GOT3 (cell line): ENCODE measurements at regions not wholly inside any gene's neighbourhood (a gene's known extent, or its start where the extent isn't known, plus 50 kb on each side); places are given as distances from the start of the nearest gene placed in this dataset.

ENCODE experiments used
- DNase-seq: peaks from one replicate; lab custom pipeline; 2025; ENCODE audit warnings: mixed read lengths; lab: John Stamatoyannopoulos, UW

DNA sequence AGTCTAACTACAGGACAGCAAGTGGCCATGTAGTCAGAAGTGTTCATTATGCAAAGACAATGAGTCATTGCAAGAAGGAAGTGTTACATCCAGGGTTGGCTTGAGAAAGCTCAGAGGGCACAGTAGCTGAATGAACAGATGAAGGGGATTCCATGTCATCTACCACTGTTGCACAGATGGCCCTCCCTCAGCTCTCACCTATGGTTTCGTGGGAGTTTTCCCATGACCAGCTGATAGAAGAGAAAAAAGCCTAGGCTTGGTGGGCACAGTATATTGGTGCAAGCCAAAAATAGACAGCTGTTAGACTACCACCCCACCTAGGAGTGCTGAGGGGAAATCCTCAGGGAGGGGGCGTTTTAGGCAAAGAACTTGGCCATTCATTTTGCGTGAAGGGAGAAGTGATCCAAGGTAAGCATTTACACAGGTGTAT, 217.0 kb downstream of the DMRT2 start:
- DNase-seq = no peak

DNA sequence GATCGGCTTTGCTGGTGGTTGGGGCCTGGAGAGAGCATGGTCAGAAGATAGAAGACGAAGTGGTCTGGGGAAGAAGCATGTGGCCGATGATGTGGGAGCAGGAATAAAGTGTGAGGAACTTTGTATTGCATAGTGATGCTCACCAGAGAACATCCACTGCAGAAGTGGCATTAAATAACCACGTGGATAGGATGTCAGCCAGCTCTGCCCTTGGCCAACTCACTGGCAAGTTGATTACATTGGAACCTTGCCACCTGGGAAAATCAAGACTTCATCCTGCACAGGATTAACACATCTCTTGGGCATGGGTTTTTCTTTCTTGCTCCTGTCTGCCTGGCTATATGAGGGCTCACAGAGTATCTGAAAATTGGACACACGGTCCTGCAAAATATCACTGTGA, 217.4 kb downstream of the DMRT2 start:
- DNase-seq = no peak

DNA sequence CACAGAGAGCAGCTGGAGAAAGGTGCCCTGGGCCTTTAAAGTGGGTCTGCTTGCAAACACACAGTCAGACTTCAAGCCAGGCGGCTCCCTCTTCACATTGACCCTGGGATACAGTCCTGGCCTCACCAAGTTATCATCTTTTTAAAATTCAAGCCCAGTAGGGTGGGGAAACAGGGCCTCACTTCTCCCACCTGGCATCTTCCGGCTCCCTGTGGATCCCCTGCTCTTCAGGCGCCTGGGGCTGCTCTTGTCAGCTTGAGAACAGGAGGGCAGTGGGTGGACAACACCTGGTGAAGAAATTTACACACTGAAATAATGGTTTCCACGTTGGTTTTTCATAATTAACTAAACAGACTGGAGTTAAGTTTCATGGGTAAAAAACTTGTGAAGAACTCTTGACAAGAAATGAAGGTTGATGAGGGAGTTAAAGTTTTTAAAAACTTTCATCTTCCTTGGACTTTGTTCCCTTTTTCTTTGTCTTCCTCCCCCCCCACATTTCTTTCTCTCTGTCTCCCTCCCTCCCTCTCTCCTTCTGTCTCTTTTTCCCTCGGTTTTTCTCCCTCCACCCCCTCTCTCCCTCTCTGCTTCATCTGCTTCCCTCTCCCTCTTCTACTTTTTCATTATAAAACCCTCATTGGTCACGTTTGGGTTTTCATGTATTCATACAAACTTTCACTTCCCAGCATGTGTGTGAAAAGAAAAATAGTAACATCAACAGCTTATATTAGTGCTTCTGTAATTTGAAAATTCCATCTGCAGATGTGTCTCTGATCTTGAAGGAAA, 219.6 kb downstream of the DMRT2 start:
- DNase-seq = no peak

DNA sequence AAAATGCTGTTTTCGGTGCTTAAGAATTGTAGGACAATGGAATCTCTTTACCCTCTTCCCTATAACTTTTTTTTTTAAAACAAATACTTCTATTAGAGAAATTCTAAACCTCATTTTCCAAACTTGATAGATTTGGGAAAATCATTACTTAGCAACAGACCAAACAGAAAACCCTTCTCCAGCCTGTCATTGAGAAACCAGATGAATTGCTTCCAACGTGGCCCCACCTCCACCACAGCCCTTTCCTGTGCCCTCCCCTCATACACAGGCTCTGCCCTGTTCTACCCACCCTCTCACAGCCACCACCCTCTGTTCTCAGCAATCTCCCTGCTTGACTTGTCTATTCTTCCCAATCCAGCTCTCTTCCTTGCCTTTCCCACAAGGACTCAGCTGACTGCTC, 221.2 kb downstream of the DMRT2 start:
- no peak for DNase-seq

DNA sequence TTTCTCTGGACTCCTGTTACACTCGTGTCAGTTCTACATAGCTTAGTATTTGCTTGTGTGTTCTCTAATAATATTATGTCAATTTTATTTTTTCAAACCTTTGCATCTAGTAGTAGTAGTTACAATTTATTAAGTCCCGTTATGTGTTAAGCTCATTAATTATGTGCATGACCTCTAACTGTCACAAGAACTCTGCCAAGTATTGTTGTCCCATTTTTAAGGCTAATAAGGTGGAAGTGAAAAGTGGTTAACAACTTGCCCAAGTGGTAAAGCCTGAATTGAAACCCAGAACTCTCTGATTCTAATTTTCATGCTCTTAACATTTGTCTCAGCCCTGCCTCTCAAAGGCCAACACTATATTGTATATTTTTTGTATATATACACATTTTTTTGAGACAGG, 221.6 kb downstream of the DMRT2 start:
- no peak for DNase-seq

DNA sequence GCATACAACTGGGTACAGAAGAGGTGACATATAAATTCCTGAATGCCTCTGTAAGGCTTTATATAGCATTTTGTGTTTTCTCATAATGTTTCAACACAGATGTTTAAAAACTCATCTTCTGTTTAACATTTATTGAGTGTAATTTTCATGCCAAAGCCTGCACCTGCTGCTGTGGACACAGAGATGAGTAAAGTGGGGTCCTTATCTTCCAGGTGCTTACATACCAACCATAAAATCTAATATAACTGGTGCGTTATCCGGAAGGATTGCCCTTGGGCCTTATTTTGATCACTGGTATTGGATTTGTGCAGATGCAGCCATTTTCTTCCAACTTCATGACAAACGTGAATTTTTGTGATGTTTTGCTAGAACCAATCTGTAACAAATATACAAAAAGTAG, 222.3 kb downstream of the DMRT2 start:
- no peak for DNase-seq

DNA sequence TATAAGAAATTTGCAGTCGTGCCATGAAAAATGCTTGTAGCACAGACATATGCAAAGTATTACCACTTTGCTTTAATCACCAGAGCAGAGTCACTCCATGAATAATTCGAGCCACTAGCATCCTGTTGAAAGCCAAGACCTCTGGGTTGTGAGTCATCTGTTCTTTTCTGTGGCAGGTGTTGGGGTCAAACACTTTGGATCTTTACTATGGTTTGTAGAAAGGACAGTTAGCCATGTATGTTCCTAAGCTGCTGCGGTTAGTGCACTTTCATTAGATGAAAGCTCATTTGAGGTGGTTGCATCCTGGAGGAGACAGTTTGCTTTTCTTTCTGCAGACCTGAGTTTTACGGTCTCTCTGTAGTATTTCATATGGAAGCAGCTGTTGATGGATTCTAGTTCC, 223.7 kb downstream of the DMRT2 start:
- DNase-seq = no peak

DNA sequence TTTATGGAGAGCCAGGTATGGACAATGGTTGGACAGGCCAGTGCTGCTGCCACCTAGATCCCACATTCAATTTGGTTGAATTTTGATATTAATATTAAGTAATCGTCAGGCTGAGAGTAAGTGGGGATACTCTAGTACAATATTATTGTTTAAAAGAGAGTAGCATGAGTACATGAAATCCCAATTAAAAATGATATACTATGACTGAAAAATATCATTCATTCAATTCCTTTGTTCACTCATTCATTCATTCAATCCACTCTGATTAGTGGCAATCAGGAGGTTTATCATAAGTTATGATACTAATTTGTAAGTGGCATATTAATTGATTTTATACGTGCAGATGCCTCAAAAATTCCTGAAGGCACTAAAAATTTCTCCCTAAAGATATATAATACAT, 224.2 kb downstream of the DMRT2 start:
- DNase-seq = no peak

DNA sequence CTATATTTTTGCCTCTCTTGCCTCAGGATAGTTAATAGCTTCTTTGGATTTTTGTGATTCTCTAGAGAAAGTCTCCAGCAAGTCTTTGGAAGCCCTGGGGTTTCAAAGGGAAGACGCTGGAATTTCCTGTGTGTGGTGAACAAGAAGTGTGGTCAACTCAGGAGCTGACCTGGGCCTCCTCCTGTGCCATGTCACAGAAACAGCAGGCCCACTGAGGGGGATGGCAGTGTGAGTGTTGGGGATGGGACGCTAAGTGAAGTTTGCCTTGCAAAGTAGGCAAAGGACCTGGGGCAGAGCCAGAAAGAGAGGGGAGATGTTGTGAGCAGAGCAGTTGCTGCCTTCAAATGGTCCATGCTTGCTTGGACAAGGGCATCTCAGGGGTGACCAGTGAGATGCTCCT, 226.3 kb downstream of the DMRT2 start:
- no peak for DNase-seq

DNA sequence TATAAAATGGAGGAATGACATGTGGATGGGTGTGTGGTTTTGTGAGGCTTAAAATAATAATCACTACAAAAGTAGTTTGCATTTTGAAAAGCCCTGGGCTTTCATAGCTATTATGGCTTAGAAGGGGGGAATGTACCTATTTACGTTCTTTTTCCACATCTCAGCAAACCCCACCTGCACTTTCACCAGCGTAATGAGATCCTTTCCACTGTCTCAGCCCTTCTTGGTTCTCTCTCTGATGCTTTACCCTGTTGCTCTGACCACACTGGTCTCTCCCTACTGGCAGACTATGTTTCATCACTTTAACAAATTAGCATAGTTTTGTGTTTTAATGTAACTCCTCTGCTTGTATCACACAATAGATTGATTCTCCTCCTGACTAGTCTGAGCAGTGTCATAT, 234.6 kb downstream of the DMRT2 start:
- no peak for DNase-seq

DNA sequence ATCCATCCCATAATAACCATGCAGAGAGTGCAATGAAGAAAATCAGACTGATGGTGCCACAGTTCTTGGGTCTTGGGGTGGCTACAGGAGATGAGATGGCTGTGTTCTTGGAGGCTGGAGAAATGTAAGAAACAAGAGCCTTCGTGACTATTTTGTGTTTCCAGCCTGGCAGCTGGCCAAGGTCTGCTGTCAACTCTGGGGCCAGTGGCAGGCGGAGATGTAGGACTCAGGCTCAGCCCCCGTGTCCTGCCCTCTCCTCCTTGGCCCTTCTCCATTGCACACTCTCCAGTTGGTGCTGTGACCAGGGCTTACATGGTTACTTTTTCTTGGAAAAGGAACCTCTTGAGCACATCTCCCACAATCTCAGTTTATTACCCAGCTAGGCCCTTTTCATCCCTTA, 235.4 kb downstream of the DMRT2 start:
- no peak for DNase-seq

DNA sequence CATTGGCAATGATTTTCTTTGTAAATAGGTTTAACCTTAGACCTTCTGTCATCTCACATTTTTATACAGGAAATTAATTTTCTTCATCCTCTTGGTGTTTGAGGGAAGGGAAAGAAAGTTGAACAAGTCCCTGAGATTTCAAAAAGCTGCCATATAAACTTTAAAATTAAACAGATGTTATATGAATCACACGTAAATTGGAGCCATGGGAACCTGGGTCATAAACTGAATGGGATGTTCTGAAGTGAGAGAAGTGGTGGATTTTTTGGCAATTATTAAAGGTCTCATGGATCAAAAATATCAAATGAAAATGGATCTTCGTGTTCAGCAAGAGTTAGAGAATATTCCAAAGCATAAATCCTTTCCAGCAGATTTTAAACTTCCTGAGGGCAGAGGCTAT, 242.2 kb downstream of the DMRT2 start:
- no peak for DNase-seq

DNA sequence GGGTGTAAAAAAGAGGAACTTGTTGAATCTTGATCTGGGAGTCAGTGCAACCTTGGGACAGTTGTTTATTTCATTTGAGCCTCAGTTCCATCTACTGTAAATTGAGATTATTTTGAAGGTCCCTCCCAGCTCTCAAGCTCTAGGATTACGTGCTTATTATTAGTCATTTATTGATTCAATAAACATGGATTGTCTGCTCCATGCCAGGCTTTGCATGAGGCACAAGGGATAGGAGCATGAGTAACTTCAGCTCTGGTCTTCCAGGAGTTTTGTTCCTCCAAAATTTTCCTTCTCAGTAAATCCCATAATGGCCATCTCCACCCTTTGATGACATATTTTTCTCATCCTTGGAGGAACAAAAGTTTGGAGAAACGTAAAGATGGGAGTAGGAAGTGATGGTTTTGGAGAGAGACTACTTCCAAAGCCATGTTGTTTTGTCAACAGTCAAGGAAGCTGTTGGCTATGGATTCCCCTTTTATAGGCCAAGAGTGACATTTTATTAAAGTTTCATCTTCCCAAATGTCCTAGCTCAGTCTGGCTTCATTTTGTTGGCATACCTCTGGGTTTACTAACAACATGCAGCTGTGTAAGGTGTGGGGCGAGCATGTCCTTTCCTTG, 244.6 kb downstream of the DMRT2 start:
- no peak for DNase-seq

DNA sequence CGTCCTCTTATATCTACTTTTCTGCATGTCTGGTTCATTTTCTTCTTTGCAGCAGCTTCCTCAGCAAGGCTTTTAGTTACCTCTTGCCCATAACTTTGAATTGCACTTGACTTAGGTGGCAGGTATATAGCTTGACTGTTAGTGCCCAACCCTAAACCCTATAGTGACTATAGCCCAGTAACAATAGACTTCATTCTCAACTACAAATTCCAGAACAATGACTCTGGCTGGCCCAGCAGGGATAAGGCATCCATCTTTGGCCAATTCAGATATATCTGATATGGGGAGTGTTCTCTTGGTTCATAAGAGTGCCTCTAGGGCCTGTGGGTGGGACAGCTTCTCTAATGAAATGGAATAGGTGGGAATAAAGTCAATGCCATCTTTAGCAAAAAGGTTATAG, 246.2 kb downstream of the DMRT2 start:
- no peak for DNase-seq

DNA sequence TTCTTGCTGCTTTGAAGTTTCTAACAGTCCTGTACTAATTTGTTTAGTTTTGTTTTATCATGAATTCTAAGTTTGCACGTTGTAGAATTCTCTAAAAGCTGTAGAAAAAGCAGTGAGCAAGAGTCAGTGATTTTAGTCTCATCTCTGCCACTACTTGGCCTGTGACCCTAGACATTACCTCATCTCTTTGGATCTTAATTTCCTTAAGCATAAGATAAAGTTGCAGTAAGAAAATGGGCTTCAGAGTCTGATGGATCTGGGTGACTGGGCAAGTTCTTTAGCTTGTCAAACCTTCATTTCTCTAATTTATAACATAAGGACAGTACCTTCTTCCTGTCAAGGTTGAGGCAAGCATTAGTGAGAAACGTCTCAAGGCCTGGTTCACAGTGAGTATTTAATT, 247.9 kb downstream of the DMRT2 start:
- DNase-seq = no peak

DNA sequence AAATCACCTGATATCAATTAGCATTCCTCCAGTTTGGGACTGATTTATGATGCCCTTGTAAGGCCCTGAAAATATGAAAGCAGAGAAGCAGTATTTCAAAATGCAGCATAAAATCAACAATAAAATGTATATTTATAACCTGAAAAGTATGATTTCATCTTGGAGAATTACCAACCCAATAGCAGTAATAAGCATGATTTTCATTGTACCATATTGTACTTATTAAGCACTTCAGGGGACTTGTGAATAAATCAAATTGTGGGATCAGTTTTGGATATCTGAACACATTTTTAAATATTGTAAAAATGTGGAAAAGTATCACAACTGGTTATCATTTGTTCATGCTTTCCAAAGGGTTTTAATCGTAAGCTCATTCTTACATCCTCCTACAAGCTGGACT, 250.8 kb downstream of the DMRT2 start:
- DNase-seq = no peak

DNA sequence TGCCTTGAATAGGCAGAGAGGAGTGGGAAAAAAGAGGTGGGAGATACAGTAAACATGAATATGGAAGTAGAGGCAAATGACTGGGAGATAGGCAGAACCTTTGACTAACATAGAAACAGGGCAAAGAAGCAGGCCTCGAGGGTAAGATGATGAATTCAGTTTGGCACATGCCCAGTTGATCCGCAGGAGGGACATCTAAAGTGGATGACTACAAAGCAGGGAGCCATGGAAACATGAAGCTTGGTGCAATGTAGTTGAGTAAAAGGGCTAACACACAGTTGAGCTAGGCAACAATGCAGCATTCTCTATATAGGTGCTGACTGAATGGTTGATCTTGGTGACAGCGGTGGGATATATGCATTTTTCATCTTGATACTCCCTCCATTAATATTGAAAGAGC, 253.8 kb downstream of the DMRT2 start:
- DNase-seq = no peak

DNA sequence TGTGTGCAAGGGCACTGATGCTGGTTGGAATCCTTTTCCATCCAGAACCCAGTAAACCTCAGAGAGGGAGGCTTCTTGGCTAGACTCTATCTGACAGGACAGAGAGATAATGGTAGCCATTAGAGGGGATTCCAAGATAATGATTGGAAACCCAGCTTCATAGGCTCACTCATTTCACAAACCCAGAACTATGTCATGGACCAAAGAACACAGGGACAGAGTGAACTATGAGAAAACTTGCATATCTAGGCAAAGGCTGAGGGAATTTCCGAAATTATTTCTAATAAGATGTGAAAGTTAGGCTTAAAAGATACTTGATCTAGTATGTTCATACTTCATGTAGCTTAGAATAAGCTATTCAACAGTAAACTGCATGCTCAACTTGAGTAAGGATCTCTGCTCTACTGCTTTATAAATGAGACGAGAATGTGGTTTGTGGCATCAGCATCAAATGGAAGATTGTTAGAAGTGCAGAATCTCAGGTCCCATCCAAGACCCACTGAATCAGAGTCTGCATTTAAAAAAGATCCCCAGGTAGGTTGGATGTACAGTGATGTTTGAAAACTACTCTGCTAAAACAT, 261.4 kb downstream of the DMRT2 start:
- no peak for DNase-seq

DNA sequence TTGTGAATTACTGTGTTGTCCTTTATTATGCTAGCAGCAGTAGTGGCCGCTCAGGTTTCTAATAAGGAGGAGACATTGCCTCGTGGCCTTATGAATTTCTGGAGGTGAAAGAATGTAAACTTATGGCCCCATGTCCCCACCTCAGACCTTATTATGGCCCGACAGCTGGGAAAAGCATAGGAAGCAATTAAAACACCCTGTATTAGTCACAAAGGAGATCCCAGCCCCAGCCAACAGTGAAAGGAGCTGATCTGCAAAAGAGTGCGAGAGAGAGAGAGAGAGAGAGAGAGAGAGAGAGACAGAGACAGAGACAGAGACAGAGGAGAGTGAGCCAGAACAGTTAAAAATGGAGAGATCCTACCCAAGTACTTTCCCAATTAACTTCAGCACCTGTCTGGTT, 269.3 kb downstream of the DMRT2 start:
- DNase-seq = no peak

DNA sequence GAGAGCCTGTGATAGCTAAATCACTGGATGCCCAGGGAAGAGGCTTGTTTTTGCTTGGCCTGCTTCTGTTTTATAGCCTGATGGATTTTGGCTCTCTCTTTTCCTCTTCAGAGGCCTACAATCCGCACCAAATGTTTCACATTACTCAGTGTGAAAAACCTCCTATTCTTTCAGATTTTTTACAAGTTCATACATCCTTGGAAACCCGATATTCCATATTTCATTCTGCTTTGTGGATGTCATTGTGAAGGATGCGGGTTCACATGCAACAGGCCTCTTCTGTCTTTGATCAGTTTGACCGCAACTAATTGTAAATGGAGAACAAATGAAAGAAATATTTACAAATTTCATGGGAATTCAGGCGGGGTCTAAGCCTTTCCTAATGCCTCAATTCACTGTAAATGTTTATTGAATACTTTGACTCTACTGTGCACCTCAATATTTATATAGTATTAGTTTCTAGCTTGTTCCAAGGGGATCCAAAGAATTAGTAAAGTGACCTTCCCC, 269.9 kb downstream of the DMRT2 start:
- no peak for DNase-seq

DNA sequence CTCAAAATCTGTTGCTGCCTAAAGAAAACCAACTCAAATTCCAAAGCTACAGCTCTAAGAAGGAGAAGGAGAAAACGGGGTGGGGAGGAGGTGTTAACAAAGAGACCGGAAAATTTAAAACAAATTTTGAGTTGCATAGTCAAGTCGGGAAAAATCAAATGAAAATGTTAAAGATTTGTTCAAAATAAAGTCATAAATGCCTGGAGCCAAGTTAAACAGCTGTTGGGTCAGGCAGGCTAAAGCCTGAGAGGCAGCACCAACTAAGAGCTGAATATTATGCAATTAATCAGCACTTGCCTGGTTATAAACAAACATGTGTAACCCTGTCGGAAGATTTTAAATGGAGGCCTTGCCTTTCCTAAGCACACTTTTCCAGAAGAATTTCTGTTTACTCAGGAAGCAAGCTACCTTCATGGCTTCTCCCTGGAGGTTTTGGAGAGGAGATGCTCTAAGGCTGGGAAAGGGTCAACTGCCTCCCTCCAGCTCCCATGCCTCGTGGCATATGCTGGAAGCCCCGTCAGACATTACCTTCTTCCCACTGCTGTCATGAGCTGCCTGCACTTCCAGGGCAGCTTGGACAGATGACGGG, 270.5 kb downstream of the DMRT2 start:
- no peak for DNase-seq

DNA sequence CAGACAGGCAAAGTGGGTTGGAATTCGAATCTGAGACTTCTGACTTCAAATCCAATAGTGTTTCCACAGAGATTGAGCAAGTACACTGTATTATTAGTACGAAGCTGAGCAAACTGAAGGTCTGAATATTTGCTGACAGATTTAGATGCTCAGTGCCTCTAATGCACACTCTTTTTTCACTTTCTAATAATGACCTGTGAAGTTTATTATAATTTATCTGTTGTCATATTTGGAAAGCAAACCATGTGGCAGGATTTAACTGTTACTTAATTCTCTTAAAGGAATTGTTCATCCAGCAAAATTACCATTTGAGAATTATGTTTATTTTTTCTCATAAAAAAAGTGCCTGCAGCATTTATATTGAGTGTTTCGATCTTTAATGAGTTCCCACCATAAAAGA, 277.3 kb downstream of the DMRT2 start:
- no peak for DNase-seq

DNA sequence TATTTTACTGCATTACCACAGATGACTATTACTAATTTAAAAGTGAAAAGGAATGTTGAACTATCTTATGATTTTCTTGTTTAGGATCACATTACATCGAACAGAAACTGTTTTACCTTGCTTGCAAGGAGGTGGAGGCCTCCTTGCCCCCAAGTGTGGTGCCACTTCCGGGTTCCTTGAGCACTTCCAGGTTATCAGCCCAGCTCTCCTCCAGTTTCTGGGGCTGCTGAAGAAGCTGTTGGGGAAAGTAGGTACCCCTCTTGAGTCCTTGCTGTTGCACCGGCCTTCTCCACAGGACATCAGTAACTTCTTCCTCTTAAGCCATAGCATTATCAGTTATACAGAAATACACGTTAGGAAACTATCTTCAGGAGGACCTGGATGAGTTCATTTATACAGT, 278.2 kb downstream of the DMRT2 start:
- DNase-seq = no peak
